Upper lobe of left lung (tissue), 6 donors: ENCODE measurements at regions not wholly inside any gene's neighbourhood (a gene's known extent, or its start where the extent isn't known, plus 50 kb on each side); places are given as distances from the start of the nearest gene placed in this dataset.

Experiments used
- ATAC-seq, 2 donors: fragments of 200-7000 bp; cut with Tn5 transposase; one replicate each; pipeline ENCODE4 v1.9.1; 2022; ENCODE audit warnings: mild to moderate bottlenecking in 2 of 2, moderate library complexity in 2 of 2; ENCODE audit not compliant: low FRiP score in 2 of 2
- DNase-seq, 2 donors: peaks; one replicate each; pipeline ENCODE4 v3.0.0-alpha.2; 2019 to 2020
- H3K27ac ChIP-seq, 4 donors: fragments of 200-600 bp; sonication (generic); one replicate each; pipeline ENCODE4 v1.5.1; 2016 to 2019
- H3K27me3 ChIP-seq, 4 donors: fragments of 200-600 bp; sonication (generic); one replicate each; pipeline ENCODE4 v1.5.1; 2017 to 2019
- H3K36me3 ChIP-seq, 4 donors: fragments of 200-600 bp; sonication (generic); one replicate each; pipeline ENCODE4 v1.5.1; 2016 to 2019
- H3K4me1 ChIP-seq, 4 donors: fragments of 200-600 bp; sonication (generic); one replicate each; pipeline ENCODE4 v1.5.1; 2018 to 2019
- H3K4me3 ChIP-seq, 4 donors: fragments of 200-600 bp; sonication (generic); one replicate each; pipeline ENCODE4 v1.5.1; 2017 to 2019; ENCODE audit warnings: mild to moderate bottlenecking in 2 of 4, moderate library complexity in 1 of 4
- H3K9me3 ChIP-seq, 4 donors: fragments of 200-600 bp; sonication (generic); one replicate each; pipeline ENCODE4 v1.5.1; 2018 to 2019
- CTCF ChIP-seq, 6 experiments: fragments of 450-650 bp in 4 of 6; fragments of 200-600 bp in 2 of 6; sonication (generic) in 2 of 6; IDR thresholded peaks; one replicate each; pipeline ENCODE4 v1.5.1; 2016 to 2019; ENCODE audit warnings: antibody characterized with exemption in 6 of 6
- EP300 ChIP-seq, 4 donors: sonication (generic); formaldehyde crosslinking; IDR thresholded peaks; one replicate each; pipeline ENCODE4 v1.5.1; 2017; ENCODE audit warnings: antibody characterized with exemption in 4 of 4, control low read depth in 2 of 4
- POLR2A ChIP-seq, 4 donors: fragments of 450-650 bp; IDR thresholded peaks; one replicate each; pipeline ENCODE4 v1.5.1; 2016 to 2017; ENCODE audit warnings: antibody characterized with exemption in 4 of 4, mild to moderate bottlenecking in 2 of 4
- POLR2AphosphoS5 ChIP-seq, 2 donors: sonication (generic); formaldehyde crosslinking; IDR thresholded peaks; one replicate each; pipeline ENCODE4 v1.5.1; 2017; ENCODE audit warnings: antibody characterized with exemption in 2 of 2
- WGBS, 2 donors: methylation state at CpG; one replicate each; pipeline ENCODE4 v1.1.5; 2017 to 2018; 5-methylcytosine and 5-hydroxymethylcytosine counted together
- donor health status: DM: no; HTN: no; CAD: no; lungs with moderate emphysema.
- donor health status: DM: no; HTN: yes; CAD: no; lungs with severe emphysema.

- Histone ChIP-seq H3K27me3 (no peaks in the 10 kb centered on the region), H3K9me3 (no peaks in the 10 kb centered on the region), H3K27ac (no peak overlapping the region), H3K4me1 (peaks cover 0 to 17% (median 3%) of the 10 kb centered on the region in 4 donors), H3K4me3 (no peak overlapping the region), H3K36me3 (no peaks in the 10 kb centered on the region)
- no peak for ATAC-seq
- WGBS, 2 donors = 49 to 50% methylated on average over 1 of the region's 1 CpG
- no peak for DNase-seq
- TF ChIP-seq CTCF (IDR thresholded peaks at IDR 0.05) (no peak), EP300 (IDR thresholded peaks at IDR 0.05) (no peak), POLR2A (IDR thresholded peaks at IDR 0.05) (no peak), POLR2AphosphoS5 (IDR thresholded peaks at IDR 0.05) (no peak)
Measured at GRCh38 chr14:53531156-53531555, 378.0 kb upstream of the DDHD1 start.

DNA sequence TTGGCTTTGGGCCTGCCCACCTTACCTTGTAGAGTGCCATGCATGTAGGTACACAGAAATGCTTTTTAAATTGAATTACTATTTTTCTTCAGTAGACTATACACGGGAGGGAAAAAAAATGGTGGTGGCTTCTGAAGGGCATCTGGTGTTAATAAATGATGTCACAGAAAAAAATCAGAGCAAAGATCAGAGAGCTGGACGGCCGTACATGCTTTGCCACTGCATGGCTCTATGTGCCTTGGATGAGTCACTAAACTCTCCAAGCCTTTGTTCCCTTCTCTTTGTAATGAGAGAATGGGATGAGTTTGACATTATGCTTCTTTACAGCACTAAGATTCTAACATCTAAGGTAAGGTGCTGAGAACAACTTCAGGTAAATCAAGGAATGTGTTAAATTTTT lies 376.4 kb upstream of the DDHD1 start:
- no peak for TF ChIP-seq EP300 (IDR thresholded peaks at IDR 0.05)
- TF ChIP-seq POLR2A (IDR thresholded peaks at IDR 0.05) = no peak
- no peak for TF ChIP-seq CTCF (IDR thresholded peaks at IDR 0.05)
- TF ChIP-seq POLR2AphosphoS5 (IDR thresholded peaks at IDR 0.05) = no peak
- H3K27ac ChIP-seq = no peak overlapping the region
- 79 to 94% methylated on average over 3 of the region's 3 CpGs for WGBS, 2 donors

GRCh38 chr14:53528185-53528671 lies 375.1 kb upstream of the DDHD1 start:
- H3K36me3 ChIP-seq = no peaks in the 10 kb centered on the region
- ATAC-seq = peak; percentile 52 to 58
- 54 to 55% methylated on average over 2 of the region's 2 CpGs for WGBS, 2 donors
- peak overlapping the region in 3 of 4 donors; percentile 11 to 55 (median 52) for H3K27ac ChIP-seq
- no peaks in the 10 kb centered on the region for H3K27me3 ChIP-seq
- H3K9me3 ChIP-seq = no peaks in the 10 kb centered on the region
- peak in 1 of 2 donors; percentile 74 for DNase-seq
- no peak overlapping the region for H3K4me3 ChIP-seq
- peaks cover 0 to 20% (median 4%) of the 10 kb centered on the region in 4 donors for H3K4me1 ChIP-seq
- TF ChIP-seq POLR2A (IDR thresholded peaks at IDR 0.05) (no peak), EP300 (IDR thresholded peaks at IDR 0.05) (peak in 2 of 4 donors; percentile 68 to 90), CTCF (IDR thresholded peaks at IDR 0.05) (no peak), POLR2AphosphoS5 (IDR thresholded peaks at IDR 0.05) (peak in 1 of 2 donors; percentile 34)

More for the DNA sequence above, 376.4 kb upstream of the DDHD1 start:
- Histone ChIP-seq H3K4me1 (peaks cover 0 to 20% (median 4%) of the 10 kb centered on the region in 4 donors), H3K36me3 (no peaks in the 10 kb centered on the region), H3K9me3 (no peaks in the 10 kb centered on the region), H3K27me3 (no peaks in the 10 kb centered on the region), H3K4me3 (no peak overlapping the region)
- ATAC-seq = no peak
- no peak for DNase-seq

GRCh38 chr14:53526200-53526599 lies 373.1 kb upstream of the DDHD1 start:
- 78 to 95% methylated on average over 2 to 3 of the region's 3 CpGs for WGBS, 2 donors
- no peaks in the 10 kb centered on the region for H3K27me3 ChIP-seq
- ATAC-seq = no peak
- no peak overlapping the region for H3K27ac ChIP-seq
- no peak overlapping the region for H3K4me3 ChIP-seq
- H3K9me3 ChIP-seq = no peaks in the 10 kb centered on the region
- no peak for DNase-seq
- H3K4me1 ChIP-seq = peaks cover 0 to 14% (median 4%) of the 10 kb centered on the region in 4 donors
- H3K36me3 ChIP-seq = no peaks in the 10 kb centered on the region
- TF ChIP-seq POLR2A (IDR thresholded peaks at IDR 0.05) (no peak), CTCF (IDR thresholded peaks at IDR 0.05) (no peak), EP300 (IDR thresholded peaks at IDR 0.05) (no peak), POLR2AphosphoS5 (IDR thresholded peaks at IDR 0.05) (no peak)

DNA sequence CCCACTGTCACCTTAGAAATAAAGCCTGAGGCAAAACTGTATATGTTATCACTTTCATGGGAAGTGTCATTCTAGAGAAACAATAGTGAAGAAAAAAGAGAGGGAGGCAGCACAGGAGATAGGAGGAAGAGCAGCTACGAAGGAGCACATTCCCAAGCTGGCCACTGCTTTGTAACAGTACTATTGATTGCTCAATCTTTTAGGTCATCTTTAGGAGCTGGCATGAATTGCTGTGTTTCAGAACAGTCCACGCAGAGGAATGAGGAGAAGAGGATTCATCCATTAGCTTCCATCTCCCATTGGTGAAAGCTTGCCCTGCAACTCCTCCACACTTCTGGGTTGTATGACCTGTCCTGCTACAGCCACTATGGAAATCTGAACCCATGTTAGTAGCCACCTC lies 372.5 kb upstream of the DDHD1 start:
- no peaks in the 10 kb centered on the region for H3K27me3 ChIP-seq
- peaks cover 0 to 10% (median 4%) of the 10 kb centered on the region in 4 donors for H3K4me1 ChIP-seq
- no peaks in the 10 kb centered on the region for H3K36me3 ChIP-seq
- 44 to 75% methylated on average over 2 of the region's 2 CpGs for WGBS, 2 donors
- no peaks in the 10 kb centered on the region for H3K9me3 ChIP-seq
- H3K4me3 ChIP-seq = no peak overlapping the region
- DNase-seq (no peak), ATAC-seq (peak in 1 of 2 donors; percentile 78)
- TF ChIP-seq POLR2A (IDR thresholded peaks at IDR 0.05) = no peak
- no peak for TF ChIP-seq POLR2AphosphoS5 (IDR thresholded peaks at IDR 0.05)
- no peak for TF ChIP-seq EP300 (IDR thresholded peaks at IDR 0.05)
- TF ChIP-seq CTCF (IDR thresholded peaks at IDR 0.05) = no peak
- H3K27ac ChIP-seq = no peak overlapping the region
